Esophagus squamous epithelium (tissue), 4 donors: ENCODE measurements at regions not wholly inside any gene's neighbourhood (a gene's known extent, or its start where the extent isn't known, plus 50 kb on each side); places are given as distances from the start of the nearest gene placed in this dataset.

Source experiments
- CTCF ChIP-seq, 6 experiments: fragments of 450-650 bp in 4 of 6; fragments of 200-600 bp in 2 of 6; sonication (generic) in 2 of 6; IDR thresholded peaks; one replicate each; pipeline ENCODE4 v1.5.1; 2016 to 2019; ENCODE audit warnings: antibody characterized with exemption in 6 of 6, mild to moderate bottlenecking in 4 of 6, moderate library complexity in 4 of 6
- POLR2A ChIP-seq, 4 donors: fragments of 450-650 bp; IDR thresholded peaks; one replicate each; pipeline ENCODE4 v1.6.1; 2017; ENCODE audit warnings: antibody characterized with exemption in 4 of 4, mild to moderate bottlenecking in 4 of 4, moderate library complexity in 3 of 4

- TF ChIP-seq CTCF (IDR thresholded peaks at IDR 0.05) = no peak
- TF ChIP-seq POLR2A (IDR thresholded peaks at IDR 0.05) = no peak
Measured at GRCh38 chr18:60654298-60654697, 281.7 kb upstream of the MC4R start.
